Chondrocyte (in vitro differentiated cells): ENCODE measurements at regions not wholly inside any gene's neighbourhood (a gene's known extent, or its start where the extent isn't known, plus 50 kb on each side); places are given as distances from the start of the nearest gene placed in this dataset.
"Not testable (repeated sequence)": the region's sequence is repeated elsewhere in the genome, so short reads cannot be mapped to it uniquely, and the experiment has no call there.

Experiments
- DNase-seq: peaks from one replicate; pipeline ENCODE4 v3.0.0; 2021; ENCODE audit warnings: mixed read lengths, low spot score
- H3K27ac Mint-ChIP-seq: one replicate; pipeline ENCODE4 v1.8.0; 2021; ENCODE audit warnings: mild to moderate bottlenecking, moderate library complexity, mixed read lengths; ENCODE audit not compliant: unreplicated experiment
- H3K27me3 Mint-ChIP-seq: 2 replicates; pipeline ENCODE4 v1.8.0; 2021; ENCODE audit warnings: low read depth, mixed read lengths
- H3K36me3 Mint-ChIP-seq: 2 replicates; pipeline ENCODE4 v1.8.0; 2021; ENCODE audit warnings: low read depth, mixed read lengths
- H3K4me1 Mint-ChIP-seq: 2 replicates; pipeline ENCODE4 v1.8.0; 2021; ENCODE audit warnings: low read depth, mild to moderate bottlenecking, mixed read lengths
- H3K4me3 Mint-ChIP-seq: one replicate; pipeline ENCODE4 v1.8.0; 2021; ENCODE audit warnings: mild to moderate bottlenecking, moderate library complexity, mixed read lengths; ENCODE audit not compliant: unreplicated experiment
- H3K9me3 Mint-ChIP-seq: 2 replicates; pipeline ENCODE4 v1.8.0; 2021; ENCODE audit warnings: low read depth, mixed read lengths
- TF ChIP-seq, protein P1 (sequence below): fragments of 200-600 bp; sonication (generic); IDR thresholded peaks from 2 replicates; pipeline ENCODE4 v1.5.0; 2021; ENCODE audit warnings: antibody characterized with exemption, mild to moderate bottlenecking, moderate library complexity

DNA sequence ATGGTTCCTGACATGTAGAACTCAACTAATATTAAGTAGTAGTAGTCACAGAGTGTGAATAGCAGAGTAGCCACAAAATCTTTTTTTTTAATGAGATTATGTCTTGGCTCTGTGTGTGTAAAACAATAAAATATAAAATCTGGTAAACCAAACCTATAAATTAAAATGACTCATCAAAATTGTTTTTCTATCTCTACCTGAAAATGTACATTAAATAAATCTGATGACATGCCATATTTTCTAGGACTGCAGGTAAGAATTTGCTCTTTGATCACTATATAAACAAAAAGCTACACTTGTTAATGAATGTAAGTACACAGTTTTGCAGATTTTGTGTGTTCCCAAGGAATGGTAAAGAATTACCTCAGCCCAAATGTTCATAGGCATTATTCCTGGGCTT, 1231.5 kb downstream of the JRKL start:
- no peak overlapping the region for H3K4me3 Mint-ChIP-seq
- H3K27me3 Mint-ChIP-seq, result peaks cover 11% of the 10 kb centered on the region
- H3K27ac Mint-ChIP-seq, result no peak overlapping the region
- H3K9me3 Mint-ChIP-seq, result peaks cover 5% of the 10 kb centered on the region
- peaks cover 4% of the 10 kb centered on the region for H3K4me1 Mint-ChIP-seq
- no peak for DNase-seq
- H3K36me3 Mint-ChIP-seq, result peaks cover 2% of the 10 kb centered on the region
- TF ChIP-seq, protein P1, sequence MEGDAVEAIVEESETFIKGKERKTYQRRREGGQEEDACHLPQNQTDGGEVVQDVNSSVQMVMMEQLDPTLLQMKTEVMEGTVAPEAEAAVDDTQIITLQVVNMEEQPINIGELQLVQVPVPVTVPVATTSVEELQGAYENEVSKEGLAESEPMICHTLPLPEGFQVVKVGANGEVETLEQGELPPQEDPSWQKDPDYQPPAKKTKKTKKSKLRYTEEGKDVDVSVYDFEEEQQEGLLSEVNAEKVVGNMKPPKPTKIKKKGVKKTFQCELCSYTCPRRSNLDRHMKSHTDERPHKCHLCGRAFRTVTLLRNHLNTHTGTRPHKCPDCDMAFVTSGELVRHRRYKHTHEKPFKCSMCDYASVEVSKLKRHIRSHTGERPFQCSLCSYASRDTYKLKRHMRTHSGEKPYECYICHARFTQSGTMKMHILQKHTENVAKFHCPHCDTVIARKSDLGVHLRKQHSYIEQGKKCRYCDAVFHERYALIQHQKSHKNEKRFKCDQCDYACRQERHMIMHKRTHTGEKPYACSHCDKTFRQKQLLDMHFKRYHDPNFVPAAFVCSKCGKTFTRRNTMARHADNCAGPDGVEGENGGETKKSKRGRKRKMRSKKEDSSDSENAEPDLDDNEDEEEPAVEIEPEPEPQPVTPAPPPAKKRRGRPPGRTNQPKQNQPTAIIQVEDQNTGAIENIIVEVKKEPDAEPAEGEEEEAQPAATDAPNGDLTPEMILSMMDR, result no peak

DNA sequence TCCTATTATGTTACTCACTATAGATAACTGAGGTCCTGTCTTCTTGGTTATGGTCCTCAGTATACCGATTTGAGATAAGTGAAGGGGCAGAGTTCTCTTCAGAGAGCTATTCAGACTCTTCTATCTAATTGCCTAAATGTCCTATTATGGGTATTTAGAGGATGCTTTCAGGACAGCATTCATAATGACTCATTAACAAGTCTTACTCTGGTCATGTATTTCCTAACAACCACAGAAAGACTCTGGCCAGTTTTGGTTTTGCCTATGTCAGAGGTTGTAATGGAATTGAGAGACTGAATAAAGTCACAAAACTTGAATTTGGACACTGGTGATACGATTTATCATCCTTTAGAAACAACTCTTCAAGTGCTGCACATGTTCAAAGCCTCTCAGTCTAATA, 1233.0 kb downstream of the JRKL start:
- Mint-ChIP-seq H3K4me1 (peaks cover 4% of the 10 kb centered on the region), H3K36me3 (no peaks in the 10 kb centered on the region), H3K4me3 (no peak overlapping the region), H3K9me3 (no peaks in the 10 kb centered on the region), H3K27ac (no peak overlapping the region), H3K27me3 (peaks cover 11% of the 10 kb centered on the region)
- TF ChIP-seq, protein P1, result no peak
- no peak for DNase-seq

DNA sequence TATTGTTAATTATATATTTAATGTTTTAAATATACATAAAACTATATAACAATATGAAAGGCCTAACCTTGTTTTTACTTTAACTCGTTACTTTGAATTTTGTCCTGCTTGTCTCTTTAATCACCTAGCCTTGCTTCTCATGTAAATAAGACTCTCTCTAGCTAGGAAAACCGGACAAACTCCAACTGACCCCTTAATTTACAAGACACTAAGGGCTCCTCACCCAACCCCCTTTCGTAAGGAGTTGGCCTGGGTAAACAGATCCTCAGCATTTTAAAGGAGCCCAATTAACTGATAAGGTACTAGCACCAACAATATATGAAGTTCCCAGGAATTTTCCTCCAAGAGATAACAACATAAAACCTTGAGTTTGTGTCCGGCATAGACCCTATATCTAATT, 1246.9 kb downstream of the JRKL start:
- H3K27ac Mint-ChIP-seq, H3K4me1 Mint-ChIP-seq, H3K4me3 Mint-ChIP-seq, DNase-seq, H3K27me3 Mint-ChIP-seq, H3K36me3 Mint-ChIP-seq: not testable (repeated sequence)
- peaks cover 17% of the 10 kb centered on the region for H3K9me3 Mint-ChIP-seq

DNA sequence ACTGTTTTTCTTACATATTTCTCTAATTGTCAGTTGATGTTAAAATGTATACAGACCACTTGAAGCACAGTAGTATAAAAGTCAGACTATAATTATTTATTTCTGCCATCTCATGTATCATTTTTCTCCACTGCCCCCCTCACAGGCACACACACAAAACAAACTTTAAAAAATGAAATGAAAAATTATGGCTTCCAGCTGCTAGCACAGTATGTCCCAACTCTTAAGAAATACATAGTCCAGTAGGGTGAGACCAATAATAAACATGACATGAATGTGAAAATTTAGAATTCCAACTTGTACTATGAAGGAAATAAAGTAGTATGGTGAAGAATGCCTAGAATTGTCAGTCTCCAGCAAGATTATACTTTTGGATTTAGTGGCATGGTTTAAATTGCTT, 1247.9 kb downstream of the JRKL start:
- H3K27ac Mint-ChIP-seq, result no peak overlapping the region
- no peak overlapping the region for H3K4me3 Mint-ChIP-seq
- no peak for DNase-seq
- no peaks in the 10 kb centered on the region for H3K36me3 Mint-ChIP-seq
- TF ChIP-seq, protein P1, result no peak
- H3K4me1 Mint-ChIP-seq, result peaks cover 5% of the 10 kb centered on the region
- H3K9me3 Mint-ChIP-seq, result peaks cover 20% of the 10 kb centered on the region
- peaks cover 4% of the 10 kb centered on the region for H3K27me3 Mint-ChIP-seq

DNA sequence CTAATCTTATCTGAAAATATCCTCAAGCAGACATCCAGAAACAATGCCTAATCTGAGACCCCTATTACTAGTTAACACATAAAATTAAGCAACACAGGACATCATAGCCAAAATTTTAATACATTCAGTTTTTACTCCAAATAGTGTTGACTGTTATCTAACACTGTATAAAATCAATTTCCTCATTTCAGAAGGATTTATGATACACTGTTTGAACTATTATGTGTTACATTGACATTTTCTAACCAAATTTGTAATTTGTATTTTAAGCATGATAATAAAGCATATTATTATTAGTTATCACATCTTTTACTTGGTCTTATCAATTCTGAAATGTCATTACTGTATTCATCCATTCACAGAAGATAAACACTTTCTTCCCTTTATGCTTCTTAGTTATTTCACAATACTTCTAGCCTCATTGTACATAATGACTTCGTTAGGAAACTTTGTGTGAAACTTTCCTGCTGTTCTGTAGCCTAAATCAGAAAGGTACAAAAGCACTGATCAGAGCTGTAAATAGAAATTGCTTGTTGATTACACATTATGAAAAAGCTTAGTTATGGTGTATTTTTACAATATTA, 1248.9 kb downstream of the JRKL start:
- no peak for DNase-seq
- TF ChIP-seq, protein P1, result no peak
- H3K4me3 Mint-ChIP-seq, result no peak overlapping the region
- H3K27me3 Mint-ChIP-seq, result peaks cover 4% of the 10 kb centered on the region
- no peaks in the 10 kb centered on the region for H3K36me3 Mint-ChIP-seq
- H3K4me1 Mint-ChIP-seq, result peaks cover 5% of the 10 kb centered on the region
- H3K9me3 Mint-ChIP-seq, result peaks cover 18% of the 10 kb centered on the region
- no peak overlapping the region for H3K27ac Mint-ChIP-seq

DNA sequence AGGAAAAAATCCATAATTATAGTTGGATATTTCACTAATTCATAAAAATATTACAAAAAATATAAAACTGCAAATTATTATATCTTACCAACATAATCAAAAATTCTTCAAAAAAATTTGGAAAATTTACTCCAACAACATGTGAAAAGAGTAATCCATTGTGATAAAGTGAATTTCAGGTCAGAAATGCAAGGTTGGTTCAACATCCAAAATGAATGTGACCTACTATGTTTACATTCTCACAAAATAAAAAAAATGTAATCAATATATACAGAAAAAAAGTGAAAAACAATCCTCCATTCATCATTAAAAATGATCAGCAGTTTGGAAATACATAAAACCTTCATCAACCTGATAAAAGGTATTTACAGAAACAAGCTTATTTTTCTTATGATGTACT, 1252.2 kb downstream of the JRKL start:
- Mint-ChIP-seq H3K9me3 (peaks cover 11% of the 10 kb centered on the region), H3K4me1 (peaks cover 5% of the 10 kb centered on the region), H3K27me3 (no peaks in the 10 kb centered on the region), H3K4me3 (no peak overlapping the region), H3K36me3 (peaks cover 2% of the 10 kb centered on the region), H3K27ac (no peak overlapping the region)
- TF ChIP-seq, protein P1, result no peak
- DNase-seq, result no peak
